ENCODE measurements at regions not wholly inside any gene's neighbourhood (a gene's known extent, or its start where the extent isn't known, plus 50 kb on each side); places are given as distances from the start of the nearest gene placed in this dataset.

DNA sequence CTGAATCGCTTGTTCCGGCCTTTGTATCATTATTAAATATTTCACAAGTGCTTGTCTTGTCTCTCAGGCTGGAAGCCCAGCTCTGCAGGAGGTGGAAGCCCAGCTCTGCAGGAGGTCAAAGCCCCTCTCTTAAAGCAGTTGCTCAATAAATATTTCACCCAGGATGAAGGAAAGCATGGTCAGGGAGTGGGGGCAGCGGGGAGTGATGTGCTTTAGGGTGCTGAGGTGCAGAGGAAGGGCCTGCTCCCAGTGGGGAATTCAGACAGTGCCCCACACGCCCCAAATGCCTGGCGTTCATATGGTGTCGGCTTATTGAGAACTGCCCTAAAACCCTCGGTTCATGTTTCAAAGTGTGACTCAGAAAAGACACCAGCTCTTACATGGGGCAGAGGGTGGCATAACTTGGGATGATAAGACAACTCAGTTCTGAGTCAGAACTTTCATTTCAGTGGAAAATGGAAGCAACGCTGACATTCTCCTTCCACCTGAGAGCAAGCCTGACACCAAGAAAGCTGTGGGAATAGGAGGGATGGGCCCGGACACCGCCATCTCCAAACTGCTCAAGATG is 114.3 kb upstream of the DAP start:
- no peak for DNase-seq

DNA sequence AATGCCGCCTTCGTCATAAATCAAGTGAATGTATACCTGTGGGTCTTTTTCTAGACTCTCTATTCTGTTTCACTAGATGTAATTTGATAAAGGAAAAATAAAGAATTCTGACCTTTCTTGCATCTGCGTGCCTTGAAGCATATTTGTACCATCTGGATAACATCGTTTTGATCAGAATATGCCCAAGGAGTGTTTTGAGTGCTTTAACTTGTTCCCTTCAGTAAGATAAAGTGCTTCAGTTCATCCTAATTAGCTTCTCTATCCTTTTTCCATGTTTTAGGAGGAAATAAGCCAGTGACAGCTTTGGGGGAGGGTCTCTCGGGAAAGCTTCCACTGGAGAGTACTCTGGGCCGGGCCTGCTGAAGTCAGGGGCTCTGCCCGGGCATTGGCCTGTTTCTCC is 113.5 kb upstream of the DAP start:
- DNase-seq = no peak

DNA sequence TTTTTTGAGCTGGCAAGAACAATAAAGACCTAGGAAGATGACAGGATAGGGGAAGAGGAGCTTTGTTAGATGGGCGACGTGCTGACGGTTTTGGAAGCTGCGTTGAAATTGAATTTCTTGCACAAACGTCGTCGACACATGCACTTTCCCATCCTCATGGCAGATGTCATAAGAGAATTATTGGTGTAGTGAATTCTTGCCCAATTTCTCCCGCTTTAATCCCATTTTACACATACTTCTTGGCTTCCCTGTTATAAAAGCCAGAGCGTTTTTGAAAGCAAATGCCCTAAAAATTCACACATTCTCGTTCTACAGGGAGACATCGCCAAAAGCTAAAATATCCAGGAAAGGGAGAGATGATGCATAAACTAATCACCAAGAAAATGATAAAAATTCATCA is 109.8 kb upstream of the DAP start:
- no peak for DNase-seq

DNA sequence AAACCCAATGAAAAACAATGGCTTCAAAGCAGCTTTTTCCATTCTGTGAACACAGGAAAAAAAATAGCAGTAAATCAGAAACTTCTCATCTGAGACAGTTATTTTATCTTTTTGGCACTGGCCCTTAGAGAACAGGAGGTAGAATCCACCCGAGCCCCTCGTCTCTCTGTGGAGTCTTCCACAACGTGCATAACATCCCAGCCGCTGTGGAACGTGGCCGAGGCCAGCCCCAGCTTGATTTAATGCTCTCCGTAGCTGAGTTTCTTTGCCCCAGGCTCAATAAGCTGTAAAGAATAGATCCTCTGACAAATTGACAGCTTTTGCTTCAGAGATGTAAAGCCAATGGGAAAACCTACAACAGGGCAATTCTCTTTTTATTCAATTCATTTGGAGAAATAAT is 107.9 kb upstream of the DAP start:
- DNase-seq = no peak

DNA sequence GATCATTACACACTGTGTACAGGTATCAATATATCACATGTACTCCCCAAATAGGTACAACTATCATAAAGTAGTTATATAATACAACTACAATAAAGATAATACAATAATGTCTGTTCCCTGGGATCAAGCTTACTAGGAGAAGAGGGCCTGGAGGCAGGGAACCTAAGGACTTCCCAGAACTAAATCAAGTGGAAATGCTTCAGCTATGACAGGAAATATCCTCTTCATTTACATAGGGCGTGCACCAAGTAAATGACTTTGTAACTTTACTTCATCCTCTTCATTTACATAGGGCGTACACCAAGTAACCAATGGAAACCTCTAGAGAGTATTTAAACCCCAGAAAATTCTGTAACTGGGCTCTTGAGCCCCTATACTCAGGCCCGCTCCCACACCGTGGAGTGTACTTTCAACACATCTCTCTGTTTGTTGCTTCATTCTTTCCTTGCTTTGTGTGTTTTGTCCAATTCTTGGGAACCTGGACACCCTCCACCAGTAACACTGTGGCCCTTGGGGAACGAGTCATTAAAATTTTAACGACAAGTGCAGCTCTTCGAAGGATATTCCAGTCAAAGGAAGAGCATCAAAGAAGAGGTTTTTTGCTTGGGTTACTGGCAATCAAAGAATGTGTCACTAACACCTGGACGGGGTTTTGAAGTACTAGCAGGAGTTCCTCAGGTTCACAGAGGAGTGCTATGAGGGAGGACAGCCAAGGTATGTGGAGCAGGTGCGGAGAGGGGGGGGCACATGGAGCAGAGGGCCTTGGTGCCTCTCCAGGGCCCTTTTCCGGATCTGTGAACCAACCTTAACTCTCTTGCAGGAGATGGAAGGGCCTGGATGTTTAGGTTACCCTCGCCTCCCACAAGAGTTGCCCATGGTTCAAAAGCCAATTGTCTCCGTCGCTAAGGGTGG is 106.6 kb upstream of the DAP start:
- DNase-seq = no peak

DNA sequence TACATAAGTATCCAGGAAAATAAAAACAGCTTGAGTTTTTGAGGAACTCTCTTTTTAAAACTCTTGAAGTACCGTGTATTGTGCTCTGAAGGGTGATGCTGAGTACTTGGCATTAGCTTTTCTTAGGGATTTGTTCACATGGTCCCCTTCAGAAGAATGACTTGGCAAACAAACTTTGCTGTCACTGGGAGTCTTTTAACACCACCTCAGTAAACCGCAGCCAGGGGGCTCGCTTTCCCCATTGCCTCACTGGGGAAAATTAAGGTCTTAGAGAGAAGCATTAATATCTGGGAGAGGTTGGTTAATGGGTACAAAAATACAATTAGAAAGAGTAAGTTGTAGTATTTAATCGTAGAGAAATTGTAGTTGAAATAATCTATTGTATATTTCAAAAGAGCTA is 105.9 kb upstream of the DAP start:
- DNase-seq = no peak

DNA sequence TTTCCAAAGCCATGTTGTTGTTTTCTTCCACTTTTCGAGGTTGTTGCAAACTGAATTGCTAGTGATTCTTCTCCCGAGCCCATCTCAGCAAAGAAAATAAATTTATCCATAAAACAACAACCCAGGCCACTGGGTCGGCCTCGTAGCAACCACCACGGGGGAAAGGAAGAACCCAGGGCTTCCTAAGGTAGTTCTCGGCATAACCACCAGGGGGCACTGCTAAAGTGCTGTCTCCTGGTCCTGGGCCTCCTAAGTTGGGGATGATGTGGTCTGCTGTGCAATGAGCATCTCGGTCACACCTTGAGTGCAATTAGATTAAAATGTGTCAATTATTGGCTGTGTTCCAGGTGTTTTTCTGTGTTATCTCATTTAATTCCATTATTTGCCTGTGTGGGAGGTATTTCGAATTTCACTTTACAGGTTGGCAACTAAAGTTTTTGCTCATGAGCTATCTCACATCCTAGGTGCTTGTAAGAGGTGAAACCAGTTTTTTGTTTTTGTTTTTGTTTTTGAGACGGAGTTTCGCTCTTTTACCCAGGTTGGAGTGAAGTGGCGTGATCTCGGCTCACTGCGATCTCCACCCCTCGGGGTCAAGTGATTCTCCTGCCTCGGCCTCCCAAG is 102.8 kb upstream of the DAP start:
- peak; percentile 5 for DNase-seq

DNA sequence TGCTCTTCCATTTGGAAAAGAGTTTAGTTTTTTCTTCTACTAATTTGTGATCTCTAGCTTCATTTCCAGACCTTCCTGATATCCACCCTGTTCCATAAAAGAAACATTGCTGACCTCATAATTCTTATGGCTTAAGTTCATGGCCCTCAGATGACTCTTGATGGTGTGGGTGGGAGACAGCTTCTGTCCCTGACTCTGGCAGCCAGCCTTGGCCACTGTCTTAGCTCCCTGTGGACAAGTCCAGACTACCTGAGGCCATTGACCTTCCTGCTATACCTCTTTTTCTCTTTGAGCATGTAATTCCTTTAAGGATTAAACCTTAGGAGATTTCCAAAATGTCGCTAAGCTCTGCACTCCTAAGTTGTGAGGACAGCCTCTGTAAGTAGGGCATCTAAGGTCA is 101.1 kb upstream of the DAP start:
- no peak for DNase-seq

DNA sequence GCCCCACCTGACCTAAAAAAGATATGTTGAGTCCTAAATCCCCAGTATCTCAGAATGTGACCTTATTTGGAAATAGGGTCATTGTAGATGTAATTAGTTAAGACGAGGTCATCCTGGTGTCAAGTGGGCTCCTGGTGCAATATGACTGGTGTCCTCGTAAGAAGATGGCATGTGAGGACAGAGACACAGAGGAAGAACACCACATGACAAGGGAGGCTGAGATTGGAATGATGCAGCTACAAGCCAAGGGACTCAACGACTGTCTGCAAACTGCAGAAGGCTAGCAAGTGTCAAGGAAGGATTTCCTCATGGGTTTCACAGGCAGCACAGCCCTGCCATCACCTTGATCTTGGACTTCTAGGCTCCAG is 100.4 kb upstream of the DAP start:
- DNase-seq = no peak

DNA sequence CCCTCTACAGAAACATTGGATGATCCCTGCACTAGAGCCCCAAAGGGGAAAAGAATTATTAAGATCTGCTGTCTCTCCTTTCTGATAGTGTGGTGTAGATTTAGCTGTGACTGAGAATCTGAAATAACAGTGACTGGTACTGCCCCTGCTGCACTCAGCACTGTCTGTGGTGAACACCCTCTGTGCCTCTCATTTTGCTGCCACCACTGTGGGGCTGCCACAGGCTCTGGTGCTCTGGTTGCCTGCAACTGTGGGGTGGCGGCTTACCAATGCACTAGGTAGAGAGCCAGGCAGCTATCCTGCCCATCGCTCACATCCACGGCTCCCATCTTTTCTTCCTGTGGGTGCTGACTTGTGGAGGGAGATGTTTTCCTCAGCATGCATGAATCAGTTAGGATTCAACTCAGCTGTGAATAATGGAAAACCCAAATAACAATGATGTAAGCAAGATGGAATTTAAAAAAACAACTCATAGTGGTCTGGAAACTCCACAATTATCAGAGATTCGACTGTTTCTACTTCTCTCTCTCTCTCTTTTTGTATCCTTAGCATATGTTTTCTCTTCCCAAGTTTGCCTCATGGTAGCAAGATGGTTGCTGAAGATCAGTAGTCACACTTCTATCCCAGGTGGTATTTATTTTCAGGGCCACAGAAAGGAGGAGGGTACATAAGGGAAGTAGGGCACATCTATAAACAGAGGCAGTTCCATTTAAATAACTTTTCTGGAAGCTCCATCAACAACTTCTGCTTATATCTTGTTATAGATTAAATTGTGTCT is 99.8 kb upstream of the DAP start:
- DNase-seq = no peak

DNA sequence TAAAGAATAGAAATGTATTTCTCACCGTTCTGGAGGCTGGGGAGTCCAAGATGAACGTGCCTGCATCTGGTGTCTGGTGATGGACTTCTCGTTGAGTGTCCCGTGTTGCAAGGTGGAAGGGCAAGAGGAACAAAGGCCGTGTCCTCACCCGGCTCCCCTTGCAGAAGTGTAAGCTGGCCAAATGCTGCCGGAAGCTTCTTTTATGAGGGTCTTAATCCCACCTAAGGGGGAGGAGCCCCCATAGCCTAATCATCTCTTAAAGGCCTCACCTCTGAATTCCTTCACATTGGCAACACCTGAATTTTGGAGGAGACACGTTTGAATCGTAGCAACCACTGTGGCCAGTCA is 99.1 kb upstream of the DAP start:
- no peak for DNase-seq

DNA sequence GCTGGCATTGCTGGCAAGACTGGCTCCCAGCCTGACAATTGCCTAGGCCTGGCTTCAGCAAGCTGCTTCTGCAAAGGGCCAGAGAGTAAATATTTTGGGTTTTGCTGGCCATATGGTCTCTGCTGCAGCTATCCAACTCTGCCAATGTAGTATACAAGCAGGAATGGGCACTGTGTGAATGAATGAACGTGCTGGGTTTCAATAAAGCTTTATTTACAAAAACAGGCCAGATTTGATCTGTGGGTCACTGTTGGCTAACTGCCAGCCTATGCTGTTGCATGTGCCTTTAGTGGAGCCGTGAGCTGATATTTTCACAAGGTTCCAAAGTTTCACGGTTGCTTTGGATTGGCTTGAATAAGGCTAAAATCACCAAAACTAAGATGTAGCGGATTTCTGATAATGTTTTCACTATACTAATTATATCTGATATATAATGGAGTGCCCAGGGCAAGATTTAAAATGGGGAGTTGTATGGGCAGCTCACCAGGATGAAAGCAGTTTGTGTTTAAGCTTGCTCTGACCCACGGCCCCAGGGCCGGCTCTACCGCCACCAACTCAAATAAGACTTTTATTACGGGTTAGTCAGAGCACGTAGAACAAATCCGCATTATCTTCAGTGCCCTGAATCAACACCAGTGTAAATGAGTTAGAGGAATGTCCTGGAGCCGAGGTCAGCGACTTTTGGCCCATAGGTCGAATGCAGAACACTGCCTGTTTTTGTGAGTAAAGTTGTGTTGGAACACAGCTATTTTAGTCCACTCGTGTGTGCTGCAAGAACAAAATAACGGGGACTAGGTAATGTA is 98.6 kb upstream of the DAP start:
- no peak for DNase-seq

DNA sequence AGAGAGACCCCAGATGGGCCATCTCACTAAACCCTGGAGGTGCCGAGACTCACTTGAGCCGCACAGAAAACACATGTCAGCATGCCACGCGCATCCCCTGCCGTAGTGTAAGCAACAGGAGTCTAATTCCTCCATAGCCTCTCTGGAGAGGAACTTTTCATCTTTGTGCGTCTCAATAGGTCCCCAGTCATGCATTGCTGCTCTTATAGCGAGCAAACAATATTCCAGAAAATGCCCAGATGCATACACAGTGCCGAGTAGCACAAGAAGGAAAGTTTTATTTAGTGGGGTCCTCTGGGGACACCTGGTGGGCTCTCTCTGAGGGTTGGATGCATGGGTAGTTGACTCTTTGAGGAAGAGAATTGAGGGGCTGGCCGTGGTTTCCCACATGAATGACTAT is 97.9 kb upstream of the DAP start:
- no peak for DNase-seq

DNA sequence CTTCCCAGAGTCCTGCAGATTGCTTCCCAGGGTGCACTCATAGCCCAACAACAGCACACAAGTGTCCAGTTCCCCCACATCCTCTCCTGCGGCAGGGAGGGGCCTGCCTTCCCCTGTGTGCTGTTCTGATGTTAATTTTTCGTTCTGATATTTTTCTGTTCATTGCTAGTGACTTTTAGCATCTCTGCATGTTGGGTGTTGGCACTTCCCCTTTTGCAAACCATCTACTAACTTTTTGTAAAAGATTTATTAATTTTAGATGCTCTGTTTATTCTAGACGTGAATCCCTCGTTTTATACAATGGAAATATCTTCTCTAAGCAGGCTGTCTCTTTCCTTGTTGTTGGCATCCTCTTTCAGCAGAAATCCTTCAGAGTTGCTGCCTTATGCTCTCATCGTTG is 97.3 kb upstream of the DAP start:
- DNase-seq = no peak

DNA sequence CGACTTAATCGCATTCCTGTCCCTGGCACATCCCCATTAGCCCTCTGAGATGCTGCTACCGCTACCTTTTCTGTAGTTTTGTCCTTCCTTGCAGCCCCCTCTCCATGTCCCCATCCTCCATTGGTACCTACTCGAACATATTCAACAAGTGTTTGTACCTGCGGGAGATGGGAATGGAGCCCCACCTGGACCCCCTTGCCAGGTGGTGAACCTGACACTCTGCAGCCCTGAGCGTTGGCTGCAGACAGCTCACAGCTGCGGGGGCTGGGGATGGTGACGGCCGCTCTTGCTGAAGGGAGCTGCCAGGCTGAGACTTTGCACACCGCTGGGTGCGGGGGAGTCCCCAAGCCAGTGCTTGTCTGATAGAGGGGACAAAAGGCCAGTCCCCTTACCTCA is 96.3 kb upstream of the DAP start:
- no peak for DNase-seq

DNA sequence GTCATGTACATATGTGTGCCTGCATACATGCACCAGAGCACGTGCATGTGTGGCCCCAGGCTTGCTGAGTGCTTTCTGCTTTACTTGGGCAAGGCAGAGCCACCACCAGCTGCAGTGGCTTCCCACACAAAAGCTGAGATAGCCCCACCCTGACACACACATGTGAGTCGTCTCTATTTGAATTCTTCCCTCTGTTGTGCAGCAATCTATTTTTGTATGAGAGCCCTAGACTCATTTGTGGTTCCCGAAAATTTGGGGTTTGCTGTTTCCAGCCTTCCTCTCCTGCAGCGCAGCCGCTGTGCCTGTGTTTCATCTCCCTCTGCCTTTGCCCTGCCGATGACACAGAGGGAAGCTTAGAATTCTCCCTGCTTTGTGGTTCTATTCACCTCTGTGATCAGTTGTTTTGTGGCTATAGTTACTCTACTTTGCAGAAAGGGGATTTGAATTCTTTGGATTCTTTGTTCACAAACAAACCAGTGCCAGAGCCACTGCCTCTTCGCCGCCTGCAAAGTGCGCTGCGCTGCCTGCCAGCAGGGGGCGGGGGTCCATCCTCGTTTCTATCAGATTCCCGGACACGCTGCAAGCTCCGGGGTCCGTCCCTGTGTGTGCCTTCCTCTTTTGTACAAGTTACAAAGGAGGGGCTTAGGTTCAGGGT is 95.8 kb upstream of the DAP start:
- DNase-seq = no peak

DNA sequence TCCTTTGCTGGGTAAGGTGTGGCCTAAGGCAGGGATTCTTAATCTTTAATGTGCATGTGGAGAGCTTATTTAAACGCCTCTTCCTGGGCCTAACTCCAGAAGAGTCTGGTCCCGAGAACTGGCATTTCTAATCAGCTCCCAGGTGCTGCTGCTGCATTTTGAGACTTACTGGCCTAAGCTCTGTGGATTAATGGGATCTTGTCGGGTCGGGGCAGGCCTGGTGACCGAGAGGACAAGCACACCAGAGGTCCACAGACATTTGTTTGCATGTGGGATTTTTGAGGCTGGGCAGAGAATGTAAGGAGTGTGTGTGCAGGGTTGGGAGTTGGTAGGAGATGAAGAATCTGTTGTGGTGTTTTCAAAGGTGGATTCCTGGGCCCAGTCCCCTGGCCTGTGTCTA is 95.0 kb upstream of the DAP start:
- DNase-seq = no peak

DNA sequence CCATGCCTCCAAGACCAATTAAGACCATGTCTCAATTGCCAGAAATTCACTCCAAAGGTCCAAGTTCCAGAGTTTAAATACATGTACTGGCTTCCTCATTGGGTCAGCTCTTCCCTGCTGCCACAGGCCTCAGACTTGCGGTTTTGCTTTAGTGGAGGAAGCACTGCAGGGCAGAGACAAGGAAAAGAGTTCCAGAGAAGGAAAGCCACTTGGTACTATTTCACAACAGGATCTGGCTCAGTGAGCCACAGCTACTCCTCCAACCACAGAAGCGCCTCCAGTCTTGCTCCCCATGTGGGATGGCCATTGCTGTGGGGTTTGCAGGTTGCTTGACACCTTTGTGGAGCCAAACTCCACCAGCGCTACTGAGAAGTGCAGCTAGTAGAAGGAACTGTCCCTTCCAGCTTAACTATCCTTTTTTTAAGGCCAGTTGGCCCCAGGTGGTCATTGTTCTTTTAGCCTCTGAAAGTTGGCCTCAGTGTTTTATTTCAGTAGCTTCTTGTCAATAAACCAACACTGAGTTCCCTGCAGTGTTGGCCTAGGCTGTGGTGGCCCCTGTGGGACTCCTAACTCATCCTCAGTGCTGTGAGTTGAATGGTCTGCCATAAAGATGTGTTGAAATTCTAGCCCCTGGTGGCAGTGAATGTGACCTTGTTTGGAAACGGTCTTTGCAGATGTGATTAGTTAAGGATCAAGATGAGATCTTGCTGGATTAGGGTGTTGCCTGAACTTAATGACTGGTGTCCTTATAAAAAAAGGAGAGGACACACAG is 93.7 kb upstream of the DAP start:
- no peak for DNase-seq

DNA sequence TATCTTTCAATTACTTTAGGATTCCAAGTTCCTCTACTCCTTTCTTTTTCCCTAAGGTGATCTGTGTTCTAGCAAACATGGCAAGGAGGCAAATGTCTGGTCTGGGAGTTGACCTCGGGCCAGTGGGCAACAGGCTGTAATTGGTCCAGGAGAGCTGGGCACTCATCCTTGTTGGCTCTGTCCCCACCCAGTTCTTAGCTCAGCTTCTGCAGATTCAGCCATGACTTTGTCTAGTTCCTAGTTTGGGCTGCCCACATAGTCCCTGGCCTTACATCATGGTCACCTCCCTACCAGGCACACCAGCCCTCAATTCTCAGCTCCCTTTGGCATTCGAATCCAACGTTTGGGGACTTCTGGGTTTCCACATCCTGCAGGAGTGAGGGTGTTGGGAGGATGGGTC is 92.1 kb upstream of the DAP start:
- no peak for DNase-seq

DNA sequence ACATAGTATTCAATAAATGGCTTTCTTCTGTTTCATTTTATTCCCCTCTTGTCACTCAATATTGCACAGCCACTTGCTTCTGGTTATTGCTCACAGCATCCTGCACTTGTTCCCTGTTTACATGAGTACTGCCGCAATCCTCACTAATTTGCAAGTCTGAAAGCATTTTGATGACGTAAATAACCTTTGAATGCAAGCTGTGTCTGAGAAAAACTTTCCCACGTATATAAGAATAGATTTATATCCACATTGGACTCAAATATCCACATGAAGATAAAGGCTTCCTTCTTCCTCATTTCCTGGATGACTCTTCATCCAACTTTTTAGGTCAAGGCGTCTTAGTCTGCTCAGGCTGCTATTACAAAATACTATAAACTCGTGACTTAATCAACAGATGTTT is 88.2 kb upstream of the DAP start:
- no peak for DNase-seq

DNA sequence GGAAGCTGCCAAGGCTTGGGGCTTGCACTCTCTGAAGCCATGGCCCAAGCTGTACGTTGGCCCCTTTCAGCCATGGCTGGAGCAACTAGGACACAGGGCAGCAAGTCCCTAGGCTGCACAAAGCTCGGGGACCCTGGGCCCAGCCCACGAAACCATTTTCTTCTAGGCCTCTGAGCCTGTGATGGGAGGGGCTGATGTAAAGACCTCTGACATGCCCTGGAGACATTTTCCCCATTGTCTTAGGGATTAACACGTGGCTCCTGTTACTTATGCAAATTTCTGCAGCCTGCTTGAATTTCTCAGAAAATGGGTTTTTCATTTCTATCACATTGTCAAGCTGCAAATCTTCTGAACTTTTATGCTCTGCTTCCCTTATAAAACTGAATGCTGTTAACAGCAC is 83.0 kb upstream of the DAP start:
- no peak for DNase-seq

DNA sequence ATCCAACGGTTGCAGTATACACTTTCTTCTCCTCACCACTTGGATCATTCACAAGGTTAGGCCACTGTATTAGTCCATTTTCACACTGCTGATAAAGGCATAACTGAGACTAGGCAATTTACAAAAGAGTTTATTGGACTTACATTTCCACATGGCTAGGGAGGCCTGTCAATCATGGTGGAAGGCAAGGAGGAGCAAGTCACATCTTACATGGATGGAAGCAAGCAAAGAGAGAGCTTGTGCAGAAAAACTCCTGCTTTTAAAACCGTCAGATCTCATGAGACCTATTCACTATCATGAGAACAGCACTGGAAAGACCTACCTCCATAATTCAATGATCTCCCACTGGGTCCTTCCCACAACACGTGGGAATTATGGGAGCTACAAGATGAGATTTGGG is 81.8 kb upstream of the DAP start:
- no peak for DNase-seq

Measured in NCI-H2107 (cell line).